ENCODE measurements at regions not wholly inside any gene's neighbourhood (a gene's known extent, or its start where the extent isn't known, plus 50 kb on each side); places are given as distances from the start of the nearest gene placed in this dataset.

DNA sequence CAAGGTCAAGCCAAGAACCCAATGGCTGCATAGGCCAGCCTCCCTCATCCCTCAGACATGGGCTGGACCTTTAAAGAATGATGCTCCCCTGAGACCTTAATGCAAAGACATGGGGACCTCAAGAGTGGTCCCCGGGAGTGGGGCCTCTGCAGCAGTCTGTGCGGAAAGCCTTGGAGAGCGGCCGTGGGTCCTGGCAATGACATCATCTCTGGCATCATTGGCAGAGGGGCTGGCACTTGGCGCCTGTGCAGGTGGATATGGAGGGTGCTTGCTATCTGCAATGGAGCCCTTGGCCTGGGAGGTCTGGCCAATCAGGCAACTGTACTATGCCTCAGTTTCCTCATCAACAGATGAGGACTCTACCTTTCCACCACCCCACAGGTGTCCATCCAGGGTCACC is 365.5 kb upstream of the MKI67 start:
- H3K4me3 ChIP-seq (ENCODE audit: low read depth, low read length) = no peak overlapping the region
- ChIA-PET POLR2A (no interaction called here), CTCF (no interaction called here)
- TF ChIP-seq, protein P1, sequence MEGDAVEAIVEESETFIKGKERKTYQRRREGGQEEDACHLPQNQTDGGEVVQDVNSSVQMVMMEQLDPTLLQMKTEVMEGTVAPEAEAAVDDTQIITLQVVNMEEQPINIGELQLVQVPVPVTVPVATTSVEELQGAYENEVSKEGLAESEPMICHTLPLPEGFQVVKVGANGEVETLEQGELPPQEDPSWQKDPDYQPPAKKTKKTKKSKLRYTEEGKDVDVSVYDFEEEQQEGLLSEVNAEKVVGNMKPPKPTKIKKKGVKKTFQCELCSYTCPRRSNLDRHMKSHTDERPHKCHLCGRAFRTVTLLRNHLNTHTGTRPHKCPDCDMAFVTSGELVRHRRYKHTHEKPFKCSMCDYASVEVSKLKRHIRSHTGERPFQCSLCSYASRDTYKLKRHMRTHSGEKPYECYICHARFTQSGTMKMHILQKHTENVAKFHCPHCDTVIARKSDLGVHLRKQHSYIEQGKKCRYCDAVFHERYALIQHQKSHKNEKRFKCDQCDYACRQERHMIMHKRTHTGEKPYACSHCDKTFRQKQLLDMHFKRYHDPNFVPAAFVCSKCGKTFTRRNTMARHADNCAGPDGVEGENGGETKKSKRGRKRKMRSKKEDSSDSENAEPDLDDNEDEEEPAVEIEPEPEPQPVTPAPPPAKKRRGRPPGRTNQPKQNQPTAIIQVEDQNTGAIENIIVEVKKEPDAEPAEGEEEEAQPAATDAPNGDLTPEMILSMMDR (IDR thresholded peaks at IDR 0.05; ENCODE audit: insufficient read depth, low read length, missing control alignments) = no peak
- no peak for DNase-seq (ENCODE audit: low read depth, low spot score)

DNA sequence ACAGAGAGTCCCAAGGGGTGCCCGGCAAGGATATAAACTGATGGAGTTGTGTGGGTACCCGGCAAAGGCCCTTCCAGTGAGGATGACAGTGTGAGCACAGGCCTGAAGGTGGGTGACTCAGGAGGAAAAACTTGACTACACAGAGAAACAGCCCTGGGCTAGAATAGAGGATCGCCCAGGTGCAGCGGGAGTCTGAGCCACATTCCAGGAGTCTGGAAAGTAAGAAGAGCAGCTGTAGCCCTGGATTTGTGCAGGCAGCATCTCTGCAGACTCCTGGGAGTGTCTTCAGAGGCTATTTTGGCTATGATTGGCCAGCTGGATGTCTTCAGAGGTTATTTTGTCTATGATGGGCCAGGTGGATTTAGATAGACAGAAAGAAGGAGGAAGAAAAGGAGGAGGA is 367.6 kb upstream of the MKI67 start:
- TF ChIP-seq, protein P1 (IDR thresholded peaks at IDR 0.05; ENCODE audit: insufficient read depth, low read length, missing control alignments) = no peak
- no peak overlapping the region for H3K4me3 ChIP-seq (ENCODE audit: low read depth, low read length)
- ChIA-PET CTCF (no interaction called here), POLR2A (no interaction called here)
- DNase-seq (ENCODE audit: low read depth, low spot score) = no peak

DNA sequence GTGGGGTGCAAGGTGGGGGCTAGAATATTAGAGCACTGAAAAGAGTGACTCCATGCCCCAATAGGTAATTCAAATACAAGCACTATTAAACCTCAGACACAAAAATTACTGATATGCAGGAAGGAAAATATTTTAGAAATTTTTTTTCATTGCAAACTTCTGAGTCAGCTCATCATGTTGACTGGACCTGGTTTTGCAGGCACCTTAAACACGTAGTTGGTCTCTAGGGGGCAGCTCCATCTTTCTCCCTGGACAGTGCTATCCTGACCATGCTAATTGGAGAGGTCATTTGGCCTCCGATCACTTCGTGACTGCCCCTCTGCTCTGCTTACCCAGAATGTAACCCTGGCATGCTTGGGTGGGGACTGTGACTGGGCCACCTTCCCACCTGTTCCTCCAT is 368.4 kb upstream of the MKI67 start:
- ChIA-PET POLR2A (no interaction called here), CTCF (no interaction called here)
- no peak for DNase-seq (ENCODE audit: low read depth, low spot score)
- TF ChIP-seq, protein P1 (IDR thresholded peaks at IDR 0.05; ENCODE audit: insufficient read depth, low read length, missing control alignments) = no peak
- no peak overlapping the region for H3K4me3 ChIP-seq (ENCODE audit: low read depth, low read length)

DNA sequence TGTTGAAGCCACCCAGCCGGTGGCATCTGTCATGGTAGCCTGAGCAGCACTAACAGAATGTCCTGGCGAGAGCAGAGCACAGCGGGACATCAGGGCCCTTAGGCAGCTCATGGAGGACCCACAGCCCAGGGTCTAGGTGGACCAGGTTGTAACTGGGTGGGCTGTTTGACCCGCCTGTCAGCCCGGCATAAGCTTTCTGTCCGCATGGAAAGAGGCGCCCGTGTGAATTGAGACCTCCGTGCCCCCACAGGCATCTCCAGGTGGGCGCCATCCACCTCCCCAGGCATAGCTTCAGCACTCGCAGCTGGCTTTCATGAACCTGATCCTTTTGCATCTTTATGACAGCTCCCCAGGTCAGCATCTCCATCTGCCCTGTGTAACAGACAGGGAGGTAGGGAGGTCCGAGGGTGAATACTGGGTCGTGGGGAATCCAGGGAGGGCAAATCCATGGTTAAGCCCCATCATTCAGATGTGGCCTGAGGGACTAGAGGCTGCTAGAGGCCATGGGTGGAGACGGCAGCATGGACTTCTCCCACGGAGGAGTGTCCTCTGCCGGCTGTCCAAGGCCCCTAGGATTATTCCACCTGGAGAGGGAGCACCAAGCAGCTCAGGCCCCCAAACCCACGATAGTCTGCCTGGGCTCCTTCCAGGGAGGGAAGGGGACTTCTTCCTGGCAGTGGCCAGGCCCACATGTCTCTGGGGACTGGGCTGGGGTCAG is 371.6 kb upstream of the MKI67 start:
- TF ChIP-seq, protein P1 (IDR thresholded peaks at IDR 0.05; ENCODE audit: insufficient read depth, low read length, missing control alignments) = no peak
- H3K4me3 ChIP-seq (ENCODE audit: low read depth, low read length) = no peak overlapping the region
- POLR2A ChIA-PET = no interaction called here
- no peak for DNase-seq (ENCODE audit: low read depth, low spot score)
- CTCF ChIA-PET = no interaction called here

DNA sequence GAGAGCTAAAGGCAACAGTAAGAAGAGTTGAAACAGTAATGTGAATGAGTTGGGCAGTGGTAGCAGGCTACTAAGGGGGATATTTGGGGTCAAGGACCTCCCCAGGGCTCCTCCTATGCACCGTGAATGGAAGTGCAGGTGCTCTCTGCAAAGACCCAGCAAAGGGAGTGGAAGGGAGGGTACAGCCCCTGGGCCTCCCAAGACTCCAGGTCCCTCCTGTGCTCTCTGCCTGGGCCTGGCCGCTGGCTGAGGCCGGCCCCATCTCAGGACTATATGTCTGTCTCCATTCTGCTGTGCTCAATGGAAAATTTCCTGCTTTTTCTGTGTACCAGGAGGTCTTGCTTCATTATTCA is 372.1 kb upstream of the MKI67 start:
- ChIA-PET CTCF (no interaction called here), POLR2A (no interaction called here)
- no peak overlapping the region for H3K4me3 ChIP-seq (ENCODE audit: low read depth, low read length)
- no peak for DNase-seq (ENCODE audit: low read depth, low spot score)
- TF ChIP-seq, protein P1 (IDR thresholded peaks at IDR 0.05; ENCODE audit: insufficient read depth, low read length, missing control alignments) = no peak

DNA sequence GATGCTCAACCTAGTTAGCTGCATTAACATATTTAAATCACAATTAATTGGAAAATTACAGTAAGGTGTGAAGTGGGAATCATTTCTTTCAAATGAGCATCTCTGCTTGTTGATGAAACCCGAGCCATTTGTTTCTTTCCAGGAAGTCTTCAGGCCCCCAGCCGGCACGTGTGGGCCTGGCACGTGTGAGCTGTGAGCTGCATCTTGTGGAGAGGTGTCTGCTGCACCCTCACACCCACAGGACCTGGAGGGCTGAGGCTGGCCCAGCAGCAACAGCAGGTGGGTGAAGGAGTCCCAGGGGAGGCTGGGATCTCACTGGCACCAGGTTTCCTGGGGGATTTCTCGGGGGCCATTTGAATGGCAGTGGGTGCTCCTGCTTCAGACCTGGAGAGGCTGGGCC is 372.5 kb upstream of the MKI67 start:
- ChIA-PET POLR2A (no interaction called here), CTCF (no interaction called here)
- TF ChIP-seq, protein P1 (IDR thresholded peaks at IDR 0.05; ENCODE audit: insufficient read depth, low read length, missing control alignments) = no peak
- H3K4me3 ChIP-seq (ENCODE audit: low read depth, low read length) = no peak overlapping the region
- DNase-seq (ENCODE audit: low read depth, low spot score) = no peak
